ENCODE measurements at regions not wholly inside any gene's neighbourhood (a gene's known extent, or its start where the extent isn't known, plus 50 kb on each side); places are given as distances from the start of the nearest gene placed in this dataset.

DNA sequence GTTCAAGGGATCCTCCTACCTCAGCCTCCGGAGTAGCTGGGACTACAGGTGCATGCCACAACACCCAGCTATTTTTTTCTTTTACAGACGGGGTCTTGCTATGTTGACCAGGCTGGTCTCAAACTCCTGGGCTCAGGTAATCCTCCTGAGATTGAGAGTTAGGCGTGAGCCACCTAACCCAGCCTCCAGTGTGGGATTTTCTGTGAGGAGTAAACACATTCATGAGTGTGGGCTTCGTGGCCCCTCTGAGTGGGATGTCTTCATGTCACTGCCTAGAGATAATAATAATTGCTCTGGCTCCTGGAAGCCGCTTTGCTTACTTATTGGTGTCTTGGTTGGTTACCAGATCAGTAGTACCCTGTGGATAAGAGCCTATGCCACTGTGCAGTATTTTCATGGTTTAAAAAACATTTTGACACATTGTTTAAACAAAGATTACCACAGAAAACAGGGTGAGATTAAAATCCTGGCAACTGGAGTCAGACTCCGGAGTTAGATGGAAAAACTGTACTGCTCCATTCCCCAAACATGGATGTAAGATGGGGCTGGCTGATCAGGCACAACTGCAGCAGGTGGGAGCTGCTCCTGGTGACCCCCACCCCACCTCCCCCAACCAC is 159.1 kb upstream of the RAB4A start:
- TF ChIP-seq, protein P1, sequence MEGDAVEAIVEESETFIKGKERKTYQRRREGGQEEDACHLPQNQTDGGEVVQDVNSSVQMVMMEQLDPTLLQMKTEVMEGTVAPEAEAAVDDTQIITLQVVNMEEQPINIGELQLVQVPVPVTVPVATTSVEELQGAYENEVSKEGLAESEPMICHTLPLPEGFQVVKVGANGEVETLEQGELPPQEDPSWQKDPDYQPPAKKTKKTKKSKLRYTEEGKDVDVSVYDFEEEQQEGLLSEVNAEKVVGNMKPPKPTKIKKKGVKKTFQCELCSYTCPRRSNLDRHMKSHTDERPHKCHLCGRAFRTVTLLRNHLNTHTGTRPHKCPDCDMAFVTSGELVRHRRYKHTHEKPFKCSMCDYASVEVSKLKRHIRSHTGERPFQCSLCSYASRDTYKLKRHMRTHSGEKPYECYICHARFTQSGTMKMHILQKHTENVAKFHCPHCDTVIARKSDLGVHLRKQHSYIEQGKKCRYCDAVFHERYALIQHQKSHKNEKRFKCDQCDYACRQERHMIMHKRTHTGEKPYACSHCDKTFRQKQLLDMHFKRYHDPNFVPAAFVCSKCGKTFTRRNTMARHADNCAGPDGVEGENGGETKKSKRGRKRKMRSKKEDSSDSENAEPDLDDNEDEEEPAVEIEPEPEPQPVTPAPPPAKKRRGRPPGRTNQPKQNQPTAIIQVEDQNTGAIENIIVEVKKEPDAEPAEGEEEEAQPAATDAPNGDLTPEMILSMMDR (IDR thresholded peaks at IDR 0.05): no peak
- TF ChIP-seq POLR2A (IDR thresholded peaks at IDR 0.05): no peak

Data from Peyer's patch (tissue), 4 donors.